GM23338 (cell line): ENCODE measurements at regions not wholly inside any gene's neighbourhood (a gene's known extent, or its start where the extent isn't known, plus 50 kb on each side); places are given as distances from the start of the nearest gene placed in this dataset.

Source experiments
- ATAC-seq: fragments of 200-7000 bp; cut with Tn5 transposase; 3 replicates; pipeline ENCODE4 v1.9.1; 2020
- DNase-seq: peaks from one replicate; pipeline ENCODE4 v3.0.0-alpha.2; 2015; ENCODE audit warnings: low spot score
- H2AFZ ChIP-seq: fragments of 200-600 bp; sonication (generic); 2 replicates; pipeline ENCODE4 v1.8.0; 2016; ENCODE audit warnings: antibody characterized with exemption, mild to moderate bottlenecking, moderate library complexity
- H3F3A ChIP-seq: fragments of 200-600 bp; sonication (generic); replicated peaks from 2 replicates; pipeline ENCODE4 v1.8.0; 2017; ENCODE audit warnings: antibody characterized with exemption, mixed run types, low read depth
- H3K27ac ChIP-seq: fragments of 200-600 bp; sonication (generic); 2 replicates; pipeline ENCODE4 v1.6.1; 2016; ENCODE audit warnings: low read depth
- H3K27me3 ChIP-seq: fragments of 200-600 bp; sonication (generic); 2 replicates; pipeline ENCODE4 v1.8.0; 2016; ENCODE audit warnings: mild to moderate bottlenecking, mixed run types, moderate library complexity; ENCODE audit not compliant: insufficient read depth
- H3K36me3 ChIP-seq: fragments of 200-600 bp; sonication (generic); 2 replicates; pipeline ENCODE4 v1.8.0; 2016; ENCODE audit warnings: mild to moderate bottlenecking; ENCODE audit not compliant: insufficient read depth
- H3K4me1 ChIP-seq: fragments of 200-600 bp; sonication (generic); 2 replicates; pipeline ENCODE4 v1.8.0; 2016; ENCODE audit warnings: mild to moderate bottlenecking, moderate library complexity; ENCODE audit not compliant: insufficient read depth
- H3K4me2 ChIP-seq: fragments of 200-600 bp; sonication (generic); 2 replicates; pipeline ENCODE4 v1.7.1; 2017; ENCODE audit warnings: mixed run types
- H3K4me3 ChIP-seq: fragments of 200-600 bp; sonication (generic); 2 replicates; pipeline ENCODE4 v1.6.1; 2016; ENCODE audit warnings: mixed run types
- H3K79me2 ChIP-seq: fragments of 200-600 bp; sonication (generic); replicated peaks from 2 replicates; pipeline ENCODE4 v1.8.0; 2017; ENCODE audit warnings: mild to moderate bottlenecking; ENCODE audit not compliant: insufficient read depth
- H3K9me2 ChIP-seq: fragments of 200-600 bp; sonication (generic); 2 replicates; pipeline ENCODE4 v1.8.0; 2017; ENCODE audit not compliant: insufficient read depth
- H4K20me1 ChIP-seq: fragments of 200-600 bp; sonication (generic); replicated peaks from 2 replicates; pipeline ENCODE4 v1.8.0; 2017; ENCODE audit warnings: mild to moderate bottlenecking; ENCODE audit not compliant: insufficient read depth
- H3K27ac Mint-ChIP-seq: 2 replicates; pipeline ENCODE4 v1.8.0; 2020; ENCODE audit warnings: inconsistent platforms, mild to moderate bottlenecking, moderate library complexity, mixed read lengths
- H3K27me3 Mint-ChIP-seq: 3 replicates; pipeline ENCODE4 v1.8.0; 2022; ENCODE audit warnings: low read depth, mild to moderate bottlenecking, moderate library complexity, mixed read lengths, inconsistent platforms; ENCODE audit not compliant: insufficient read depth, poor library complexity
- H3K36me3 Mint-ChIP-seq: 3 replicates; pipeline ENCODE4 v1.8.0; 2021; ENCODE audit warnings: low read depth, mild to moderate bottlenecking, inconsistent platforms, moderate library complexity, mixed read lengths
- H3K4me1 Mint-ChIP-seq: 3 replicates; pipeline ENCODE4 v1.8.0; 2020; ENCODE audit warnings: mild to moderate bottlenecking, inconsistent platforms, mixed read lengths
- H3K4me3 Mint-ChIP-seq: 3 replicates; pipeline ENCODE4 v1.8.0; 2021; ENCODE audit warnings: moderate library complexity, mild to moderate bottlenecking, inconsistent platforms, mixed read lengths
- H3K9me3 Mint-ChIP-seq: 3 replicates; pipeline ENCODE4 v1.8.0; 2020; ENCODE audit warnings: moderate library complexity, mild to moderate bottlenecking, inconsistent platforms, mixed read lengths
- REST ChIP-seq: IDR thresholded peaks from one replicate; pipeline ENCODE4 v1.6.1; 2018; ENCODE audit warnings: antibody characterized with exemption; ENCODE audit not compliant: unreplicated experiment
- ZNF462 ChIP-seq: fragments of 250-450 bp; sonication (Bioruptor Pico); IDR thresholded peaks from 2 replicates; pipeline ENCODE4 v1.5.0; 2020; ENCODE audit warnings: mild to moderate bottlenecking, moderate library complexity

- Histone ChIP-seq H3K9me2 (peaks cover 9% of the 10 kb centered on the region; the same call in 1 of the 2 replicates), H3K79me2 (no peaks in the 10 kb centered on the region), H3K27me3 (no peaks in the 10 kb centered on the region), H4K20me1 (no peaks in the 10 kb centered on the region), H3K4me3 (no peak overlapping the region), H2AFZ (no peak overlapping the region), H3K36me3 (no peaks in the 10 kb centered on the region), H3K4me1 (no peaks in the 10 kb centered on the region), H3K27ac (no peak overlapping the region), H3F3A (no peaks in the 10 kb centered on the region), H3K4me2 (no peak overlapping the region)
- TF ChIP-seq ZNF462 (CRISPR knock-in tag) (no peak), REST (no peak)
- Mint-ChIP-seq H3K27ac (no peak overlapping the region), H3K4me1 (peaks cover 13% of the 10 kb centered on the region), H3K27me3 (peaks cover 2% of the 10 kb centered on the region), H3K9me3 (no peaks in the 10 kb centered on the region), H3K4me3 (no peak overlapping the region), H3K36me3 (no peaks in the 10 kb centered on the region)
- no peak for ATAC-seq
- DNase-seq = no peak
Observed at GRCh38 chr12:28859551-28859950, 289.5 kb upstream of the FAR2 start.
